GM12878 (cell line): ENCODE measurements at regions not wholly inside any gene's neighbourhood (a gene's known extent, or its start where the extent isn't known, plus 50 kb on each side); places are given as distances from the start of the nearest gene placed in this dataset.

Experiments
- ATAC-seq: fragments of 200-7000 bp; cut with Tn5 transposase; 3 replicates; pipeline ENCODE4 v1.9.1; 2020; ENCODE audit warnings: mild to moderate bottlenecking, moderate library complexity
- BruUV-seq: library from RNA; stranded (reverse); fragments of 400-500 nt; replicated peaks from 2 replicates; lab custom pipeline; 2021; lab: Mats Ljungman, UMichigan
- CTCF ChIA-PET: fragments of 300-600 bp; sonication (Branson Sonifier 250); formaldehyde crosslinking; extraction: SDS; loops from one replicate; lab custom pipeline; 2021; ENCODE audit warnings: inconsistent platforms; lab: Yijun Ruan, JAX
- POLR2A ChIA-PET: fragments of 350-600 bp; formaldehyde crosslinking; extraction: SDS; loops from one replicate; lab custom pipeline; 2021; ENCODE audit warnings: inconsistent platforms; lab: Charles Lee
- RAD21 ChIA-PET: fragments of 300-600 bp; sonication (Branson Sonifier 250); formaldehyde crosslinking; loops from one replicate; lab custom pipeline; 2023; ENCODE audit warnings: antibody characterized with exemption; ENCODE audit not compliant: unreplicated experiment; lab: Charles Lee
- SMC1A ChIA-PET: fragments of 300-600 bp; sonication (Branson Sonifier 250); formaldehyde crosslinking; loops from one replicate; lab custom pipeline; 2023; ENCODE audit not compliant: unreplicated experiment, uncharacterized antibody; lab: Charles Lee
- DNase-seq: peaks from one replicate; pipeline ENCODE4 v3.0.0-alpha.2; 2011; ENCODE audit warnings: low read depth, low spot score
- FAIRE-seq: peaks from 3 replicates; lab custom pipeline; 2011; peaks lifted over from hg19 to GRCh38; lab: Jason Lieb, UNC
- H2AFZ ChIP-seq: 2 replicates; pipeline ENCODE4 v1.6.0; 2011; ENCODE audit warnings: low read depth, low read length, control low read depth; ENCODE audit not compliant: control insufficient read depth
- H3K27ac ChIP-seq: 2 replicates; pipeline ENCODE4 v1.5.1; 2011; ENCODE audit warnings: control low read depth; ENCODE audit not compliant: control insufficient read depth, insufficient read depth
- H3K27me3 ChIP-seq, 2 experiments: replicated peaks in 1 of 2; 2 replicates each; pipeline versions ENCODE4 v1.6.0 to v1.6.1; 2011; ENCODE audit warnings: low read length in 1 of 2; ENCODE audit not compliant: control insufficient read depth in 2 of 2, insufficient read depth in 2 of 2
- H3K36me3 ChIP-seq, 2 experiments: 2 replicates each; pipeline ENCODE4 v1.5.1; 2011; ENCODE audit warnings: low read length in 1 of 2; ENCODE audit not compliant: control insufficient read depth in 2 of 2, insufficient read depth in 2 of 2
- H3K4me1 ChIP-seq: 2 replicates; pipeline ENCODE4 v1.6.1; 2011; ENCODE audit warnings: mild to moderate bottlenecking, low read length, moderate library complexity, mixed read lengths; ENCODE audit not compliant: control insufficient read depth, insufficient read depth
- H3K4me2 ChIP-seq: 2 replicates; pipeline ENCODE4 v1.6.0; 2011; ENCODE audit warnings: control low read depth; ENCODE audit not compliant: control insufficient read depth, insufficient read depth
- H3K4me3 ChIP-seq: fragments of 200-600 bp; sonication (generic); 2 replicates; pipeline ENCODE4 v1.5.1; 2016
- H3K79me2 ChIP-seq: 2 replicates; pipeline ENCODE4 v1.6.0; 2011; ENCODE audit warnings: low read length; ENCODE audit not compliant: control insufficient read depth, insufficient read depth
- H3K9ac ChIP-seq: 2 replicates; pipeline ENCODE4 v1.8.0; 2011; ENCODE audit warnings: low read length, control low read depth, mixed read lengths; ENCODE audit not compliant: control insufficient read depth, insufficient read depth
- H3K9me3 ChIP-seq: replicated peaks from 3 replicates; pipeline ENCODE4 v1.5.1; 2011; ENCODE audit warnings: mild to moderate bottlenecking, low read length; ENCODE audit not compliant: control insufficient read depth, insufficient read depth
- H4K20me1 ChIP-seq: 2 replicates; pipeline ENCODE4 v1.6.0; 2011; ENCODE audit not compliant: control insufficient read depth, insufficient read depth
- ATF2 ChIP-seq: IDR thresholded peaks from 2 replicates; pipeline ENCODE4 v1.6.1; 2012; ENCODE audit warnings: low read length, inconsistent platforms
- CBFB ChIP-seq: IDR thresholded peaks from 2 replicates; pipeline ENCODE4 v1.6.1; 2016; ENCODE audit warnings: antibody characterized with exemption, low read depth
- CREB1 ChIP-seq: IDR thresholded peaks from 2 replicates; pipeline ENCODE4 v1.6.1; 2012; ENCODE audit warnings: low read depth, mild to moderate bottlenecking, inconsistent platforms
- CREM ChIP-seq: IDR thresholded peaks from 2 replicates; pipeline ENCODE4 v1.6.1; 2014; ENCODE audit warnings: antibody characterized with exemption, low read depth
- DPF2 ChIP-seq: fragments of 450-650 bp; IDR thresholded peaks from 2 replicates; pipeline ENCODE4 v1.6.1; 2017; ENCODE audit warnings: mild to moderate bottlenecking
- ESRRA ChIP-seq: IDR thresholded peaks from 2 replicates; pipeline ENCODE4 v1.6.1; 2012; ENCODE audit warnings: mild to moderate bottlenecking, low read length, improper control_type of control experiment
- FOXK2 ChIP-seq: fragments of 450-650 bp; IDR thresholded peaks from 2 replicates; pipeline ENCODE4 v1.6.1; 2017; ENCODE audit warnings: mild to moderate bottlenecking, moderate library complexity
- GABPA ChIP-seq: IDR thresholded peaks from 2 replicates; pipeline ENCODE4 v1.6.1; 2014; ENCODE audit warnings: antibody characterized with exemption, low read depth, mild to moderate bottlenecking, inconsistent platforms
- HDAC2 ChIP-seq: fragments of 200-600 bp; sonication (generic); IDR thresholded peaks from 2 replicates; pipeline ENCODE4 v1.6.1; 2017
- NFXL1 ChIP-seq: fragments of 450-650 bp; IDR thresholded peaks from 2 replicates; pipeline ENCODE4 v1.6.1; 2017; ENCODE audit warnings: antibody characterized with exemption, mild to moderate bottlenecking, borderline replicate concordance
- PAX5 ChIP-seq: IDR thresholded peaks from 2 replicates; pipeline ENCODE4 v1.6.1; 2011; ENCODE audit warnings: low read depth, low read length, borderline replicate concordance
- RELA ChIP-seq: fragments of 450-650 bp; IDR thresholded peaks from 2 replicates; pipeline ENCODE4 v1.8.0; 2014; ENCODE audit warnings: borderline replicate concordance; ENCODE audit not compliant: partially characterized antibody
- SMAD5 ChIP-seq: IDR thresholded peaks from 2 replicates; pipeline ENCODE4 v1.6.1; 2016; ENCODE audit warnings: antibody characterized with exemption, low read depth
- ZNF687 ChIP-seq: fragments of 450-650 bp; IDR thresholded peaks from 2 replicates; pipeline ENCODE4 v1.6.1; 2017; ENCODE audit warnings: mild to moderate bottlenecking, moderate library complexity
- WGBS: methylation state at CpG from one replicate; pipeline ENCODE4 v1.1.6; 2016; ENCODE audit warnings: low lambda C conversion rate; ENCODE audit not compliant: insufficient replicate concordance, insufficient coverage; ENCODE audit errors: missing lambda C conversion rate; 5-methylcytosine and 5-hydroxymethylcytosine counted together
- in situ Hi-C: fragments of 300-500 bp; cut with MboI; formaldehyde crosslinking; loops from 9 replicates; pipeline ENCODE4 v1.14.3; 2018; ENCODE audit warnings: mixed read lengths
- intact Hi-C: fragments of 100-400 bp; cut with micrococcal nuclease; formaldehyde crosslinking; loops from one replicate; pipeline ENCODE4 v1.14.2; 2022; ENCODE audit not compliant: unreplicated experiment
- TF ChIP-seq, protein P1 (sequence below): fragments of 450-650 bp; IDR thresholded peaks from 2 replicates; pipeline ENCODE4 v1.6.1; 2017; ENCODE audit warnings: borderline replicate concordance

- no peak overlapping the region for H3K4me2 ChIP-seq
- no peak for TF ChIP-seq NFXL1
- no peak for TF ChIP-seq DPF2
- TF ChIP-seq, protein P1, sequence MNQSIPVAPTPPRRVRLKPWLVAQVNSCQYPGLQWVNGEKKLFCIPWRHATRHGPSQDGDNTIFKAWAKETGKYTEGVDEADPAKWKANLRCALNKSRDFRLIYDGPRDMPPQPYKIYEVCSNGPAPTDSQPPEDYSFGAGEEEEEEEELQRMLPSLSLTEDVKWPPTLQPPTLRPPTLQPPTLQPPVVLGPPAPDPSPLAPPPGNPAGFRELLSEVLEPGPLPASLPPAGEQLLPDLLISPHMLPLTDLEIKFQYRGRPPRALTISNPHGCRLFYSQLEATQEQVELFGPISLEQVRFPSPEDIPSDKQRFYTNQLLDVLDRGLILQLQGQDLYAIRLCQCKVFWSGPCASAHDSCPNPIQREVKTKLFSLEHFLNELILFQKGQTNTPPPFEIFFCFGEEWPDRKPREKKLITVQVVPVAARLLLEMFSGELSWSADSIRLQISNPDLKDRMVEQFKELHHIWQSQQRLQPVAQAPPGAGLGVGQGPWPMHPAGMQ: no peak
- TF ChIP-seq RELA: no peak
- no peak for TF ChIP-seq SMAD5
- TF ChIP-seq PAX5: no peak
- TF ChIP-seq CREB1: no peak
- no peak for TF ChIP-seq FOXK2
- no peak for TF ChIP-seq ESRRA
- TF ChIP-seq, all 136 proteins: peak for 0
- in situ Hi-C loops: no loop called here
- intact Hi-C loops: no loop called here
- Histone ChIP-seq H3K36me3 (no peaks in the 10 kb centered on the region), H3K9ac (no peak overlapping the region), H2AFZ (no peak overlapping the region), H3K27me3 (no peaks in the 10 kb centered on the region), H3K27ac (no peak overlapping the region), H3K4me1 (no peaks in the 10 kb centered on the region), H3K9me3 (no peaks in the 10 kb centered on the region), H3K4me3 (no peak overlapping the region), H3K79me2 (no peaks in the 10 kb centered on the region), H4K20me1 (no peaks in the 10 kb centered on the region)
- 64% methylated on average over 5 of the region's 5 CpGs for WGBS
- BruUV-seq: no TSS peak
- ATAC-seq: no peak
- SMC1A ChIA-PET: no interaction called here
- RAD21 ChIA-PET: no interaction called here
- FAIRE-seq: no peak
- POLR2A ChIA-PET: no interaction called here
- no peak for DNase-seq
- CTCF ChIA-PET: no interaction called here
Observed at GRCh38 chr16:6835941-6836340, 496.7 kb upstream of the RBFOX1 start.

- ChIA-PET POLR2A (no interaction called here), SMC1A (no interaction called here), RAD21 (no interaction called here), CTCF (no interaction called here)
- no peak for DNase-seq
- H2AFZ ChIP-seq: no peak overlapping the region
- no peaks in the 10 kb centered on the region for H4K20me1 ChIP-seq
- no peaks in the 10 kb centered on the region for H3K4me1 ChIP-seq
- WGBS: 46% methylated on average over 2 of the region's 2 CpGs
- no peaks in the 10 kb centered on the region for H3K79me2 ChIP-seq
- H3K27ac ChIP-seq: no peak overlapping the region
- no peaks in the 10 kb centered on the region for H3K36me3 ChIP-seq
- in situ Hi-C loops: no loop called here
- intact Hi-C loops: no loop called here
- no peak overlapping the region for H3K4me2 ChIP-seq
- no peak overlapping the region for H3K4me3 ChIP-seq
- no peaks in the 10 kb centered on the region for H3K9me3 ChIP-seq
- H3K27me3 ChIP-seq: no peaks in the 10 kb centered on the region
- ATAC-seq: no peak
- FAIRE-seq: no peak
- no TSS peak for BruUV-seq
- no peak overlapping the region for H3K9ac ChIP-seq
- TF ChIP-seq ZNF687: no peak
- no peak for TF ChIP-seq GABPA
- TF ChIP-seq CREM: no peak
- TF ChIP-seq HDAC2: no peak
- no peak for TF ChIP-seq CBFB
- no peak for TF ChIP-seq ATF2
- TF ChIP-seq NFXL1: no peak
Observed at GRCh38 chr16:6835516-6835915, 497.1 kb upstream of the RBFOX1 start.
